GM06990 (cell line): ENCODE measurements at regions not wholly inside any gene's neighbourhood (a gene's known extent, or its start where the extent isn't known, plus 50 kb on each side); places are given as distances from the start of the nearest gene placed in this dataset.

Experiments
- DNase-seq: peaks from one replicate; pipeline ENCODE4 v3.0.0-alpha.2; 2011; ENCODE audit not compliant: insufficient read length; ENCODE audit errors: extremely low read depth
- H3K27me3 ChIP-seq: replicated peaks from 2 replicates; pipeline ENCODE4 v1.6.0; 2011; ENCODE audit warnings: low read length; ENCODE audit not compliant: control insufficient read depth, insufficient read depth
- H3K36me3 ChIP-seq: 2 replicates; pipeline ENCODE4 v1.5.1; 2011; ENCODE audit warnings: low read length; ENCODE audit not compliant: control insufficient read depth, insufficient read depth
- H3K4me3 ChIP-seq: replicated peaks from 2 replicates; pipeline ENCODE4 v1.5.1; 2011; ENCODE audit warnings: low read depth, mild to moderate bottlenecking, control low read depth, low read length
- TF ChIP-seq, protein P1 (sequence below): IDR thresholded peaks from 2 replicates; pipeline ENCODE4 v1.5.1; 2011; ENCODE audit warnings: low read length, control low read depth, mild to moderate bottlenecking, inconsistent platforms; ENCODE audit not compliant: insufficient read depth, poor library complexity, severe bottlenecking

DNA sequence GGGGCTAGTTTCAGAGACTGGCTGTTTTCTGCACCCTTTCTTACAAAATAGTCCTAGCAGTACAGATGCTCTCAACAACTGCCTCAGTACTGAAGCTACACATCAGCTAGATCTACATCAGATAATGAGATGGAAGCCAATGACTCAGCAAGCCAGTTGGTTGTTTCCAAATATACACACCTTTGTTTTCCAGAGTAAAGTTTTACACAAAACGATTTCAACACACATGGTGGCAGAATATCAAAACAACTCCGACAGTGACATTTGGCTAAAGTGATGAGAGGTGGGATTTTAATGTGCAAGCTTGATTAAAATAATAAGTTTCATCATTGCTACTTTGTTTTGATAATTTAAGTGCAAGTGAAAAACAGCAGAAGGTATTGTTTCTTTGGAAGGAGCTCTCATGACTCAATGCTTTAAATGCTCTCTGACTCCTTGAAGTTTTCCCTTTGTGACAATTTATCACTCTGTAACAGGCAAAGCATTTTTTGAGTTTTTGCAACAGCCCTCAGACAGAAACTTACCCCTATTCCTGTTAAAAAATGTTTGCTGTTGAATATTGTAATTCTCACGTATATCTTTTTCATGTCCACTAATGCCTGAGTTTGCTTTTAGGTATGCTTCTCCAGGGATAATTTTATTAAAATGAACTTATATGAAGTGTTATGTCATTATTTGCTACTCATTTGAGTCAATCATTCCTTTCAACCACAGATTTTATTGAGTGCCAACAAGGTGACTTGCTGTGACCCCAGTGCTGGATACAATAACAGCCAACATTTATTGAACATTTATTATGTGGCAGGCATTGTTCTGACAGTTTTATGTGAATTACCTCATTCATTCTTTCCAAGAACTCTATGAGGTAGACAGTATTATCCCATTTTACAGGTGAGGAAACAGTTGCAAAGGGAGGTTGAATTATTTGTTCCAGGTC, 882.0 kb downstream of the TFAP2A start:
- H3K27me3 ChIP-seq = no peaks in the 10 kb centered on the region
- no peak overlapping the region for H3K4me3 ChIP-seq
- DNase-seq = no peak
- TF ChIP-seq, protein P1, sequence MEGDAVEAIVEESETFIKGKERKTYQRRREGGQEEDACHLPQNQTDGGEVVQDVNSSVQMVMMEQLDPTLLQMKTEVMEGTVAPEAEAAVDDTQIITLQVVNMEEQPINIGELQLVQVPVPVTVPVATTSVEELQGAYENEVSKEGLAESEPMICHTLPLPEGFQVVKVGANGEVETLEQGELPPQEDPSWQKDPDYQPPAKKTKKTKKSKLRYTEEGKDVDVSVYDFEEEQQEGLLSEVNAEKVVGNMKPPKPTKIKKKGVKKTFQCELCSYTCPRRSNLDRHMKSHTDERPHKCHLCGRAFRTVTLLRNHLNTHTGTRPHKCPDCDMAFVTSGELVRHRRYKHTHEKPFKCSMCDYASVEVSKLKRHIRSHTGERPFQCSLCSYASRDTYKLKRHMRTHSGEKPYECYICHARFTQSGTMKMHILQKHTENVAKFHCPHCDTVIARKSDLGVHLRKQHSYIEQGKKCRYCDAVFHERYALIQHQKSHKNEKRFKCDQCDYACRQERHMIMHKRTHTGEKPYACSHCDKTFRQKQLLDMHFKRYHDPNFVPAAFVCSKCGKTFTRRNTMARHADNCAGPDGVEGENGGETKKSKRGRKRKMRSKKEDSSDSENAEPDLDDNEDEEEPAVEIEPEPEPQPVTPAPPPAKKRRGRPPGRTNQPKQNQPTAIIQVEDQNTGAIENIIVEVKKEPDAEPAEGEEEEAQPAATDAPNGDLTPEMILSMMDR = no peak
- H3K36me3 ChIP-seq = no peaks in the 10 kb centered on the region

DNA sequence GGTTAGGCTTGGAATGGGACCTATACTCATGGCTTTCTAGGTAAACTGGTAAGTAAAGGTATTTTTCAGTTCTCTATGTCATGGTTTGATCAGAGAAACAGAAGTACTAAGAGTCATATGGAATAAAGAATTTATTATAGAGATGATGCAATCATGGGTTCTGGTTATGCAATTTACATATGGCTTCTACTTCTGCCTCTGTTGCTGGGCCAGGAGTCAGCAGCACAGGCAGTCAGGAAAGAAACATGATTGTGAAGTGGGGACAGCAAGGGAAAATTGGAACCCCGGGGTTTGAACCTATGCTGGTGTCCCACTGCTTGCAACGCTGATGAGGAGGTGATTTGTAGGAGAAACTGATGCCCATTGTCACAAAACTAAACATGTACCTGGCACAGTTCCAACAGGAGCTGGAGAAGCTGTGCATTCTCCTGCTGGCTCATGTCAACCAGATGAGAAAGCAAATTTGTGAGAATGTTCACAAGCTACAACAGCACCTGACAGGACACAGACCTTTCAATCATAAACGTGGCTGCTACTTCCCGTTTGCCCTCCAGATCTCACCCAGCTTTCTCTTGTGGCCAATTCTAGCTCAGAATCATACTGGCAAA, 887.1 kb downstream of the TFAP2A start:
- no peak for DNase-seq
- Histone ChIP-seq H3K4me3 (no peak overlapping the region), H3K27me3 (no peaks in the 10 kb centered on the region), H3K36me3 (no peaks in the 10 kb centered on the region)
- TF ChIP-seq, protein P1 = no peak

DNA sequence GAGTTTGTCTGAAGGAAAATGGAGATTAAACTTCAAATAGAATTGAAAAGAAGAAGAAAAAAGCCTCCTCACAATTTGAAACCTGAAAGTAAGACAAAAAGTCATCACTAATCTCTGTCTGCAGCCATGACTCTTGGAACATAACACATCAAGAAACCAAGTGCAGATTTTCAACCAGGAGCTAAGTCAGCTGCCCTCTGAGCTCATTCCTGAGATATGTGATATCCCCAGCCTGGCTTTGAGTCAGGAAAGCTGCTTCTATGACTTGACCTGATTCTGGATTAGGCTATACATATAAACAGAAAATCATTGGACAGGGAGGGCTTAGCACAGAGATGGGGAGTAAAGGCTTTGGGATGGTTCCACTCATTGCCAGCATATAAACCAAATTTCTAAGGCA, 891.4 kb downstream of the TFAP2A start:
- H3K36me3 ChIP-seq = no peaks in the 10 kb centered on the region
- no peaks in the 10 kb centered on the region for H3K27me3 ChIP-seq
- no peak overlapping the region for H3K4me3 ChIP-seq
- TF ChIP-seq, protein P1 = no peak
- DNase-seq = no peak

DNA sequence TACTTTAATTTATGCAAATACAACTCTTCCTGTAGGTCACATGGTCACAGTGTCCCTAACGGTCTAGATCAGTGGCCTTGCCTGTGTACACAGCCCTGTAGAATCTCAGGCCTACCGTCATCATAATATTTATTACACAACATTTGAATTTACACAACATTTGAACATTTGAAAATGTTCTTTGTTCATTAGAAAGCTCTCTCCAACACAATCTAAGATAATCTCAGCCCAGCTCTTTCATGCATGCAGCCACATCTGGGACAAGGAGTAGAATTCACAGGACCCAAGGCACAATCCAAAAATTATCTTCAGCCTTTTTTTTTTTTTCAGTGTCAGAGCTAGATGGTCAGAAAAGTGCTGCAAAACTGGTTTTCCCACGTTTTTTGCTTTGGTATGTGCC, 892.8 kb downstream of the TFAP2A start:
- no peak overlapping the region for H3K4me3 ChIP-seq
- TF ChIP-seq, protein P1 = no peak
- no peak for DNase-seq
- H3K36me3 ChIP-seq = no peaks in the 10 kb centered on the region
- H3K27me3 ChIP-seq = no peaks in the 10 kb centered on the region

DNA sequence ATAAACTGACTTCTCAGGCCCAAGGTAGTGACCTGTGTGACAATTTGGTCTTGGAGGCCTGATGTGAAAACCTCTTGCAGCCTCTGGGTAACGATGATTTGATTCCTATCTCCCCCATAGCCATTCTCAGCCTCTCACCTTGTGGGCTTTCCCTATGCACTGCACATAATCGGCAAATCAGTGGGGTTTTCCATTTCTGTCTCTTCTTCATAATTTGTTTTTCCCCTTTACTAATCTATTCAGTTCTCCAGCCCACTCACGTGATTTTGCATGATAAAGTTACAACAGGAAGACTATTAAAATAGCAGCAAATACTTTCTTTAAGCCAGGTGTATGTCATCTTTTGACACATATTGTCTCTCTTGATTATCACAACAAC, 893.7 kb downstream of the TFAP2A start:
- Histone ChIP-seq H3K36me3 (no peaks in the 10 kb centered on the region), H3K27me3 (no peaks in the 10 kb centered on the region), H3K4me3 (no peak overlapping the region; the same call in 1 of the 2 replicates)
- TF ChIP-seq, protein P1 = no peak
- peak; percentile 41 for DNase-seq
